GM18907 (cell line): ENCODE measurements at regions not wholly inside any gene's neighbourhood (a gene's known extent, or its start where the extent isn't known, plus 50 kb on each side); places are given as distances from the start of the nearest gene placed in this dataset.
"Not testable (repeated sequence)": the region's sequence is repeated elsewhere in the genome, so short reads cannot be mapped to it uniquely, and the experiment has no call there.

Experiments used
- ATAC-seq: cut with Tn5 transposase; IDR thresholded peaks from one replicate; pipeline ENCODE4 v1.9.1; 2021; ENCODE audit warnings: mild to moderate bottlenecking, moderate library complexity; ENCODE audit not compliant: unreplicated experiment

DNA sequence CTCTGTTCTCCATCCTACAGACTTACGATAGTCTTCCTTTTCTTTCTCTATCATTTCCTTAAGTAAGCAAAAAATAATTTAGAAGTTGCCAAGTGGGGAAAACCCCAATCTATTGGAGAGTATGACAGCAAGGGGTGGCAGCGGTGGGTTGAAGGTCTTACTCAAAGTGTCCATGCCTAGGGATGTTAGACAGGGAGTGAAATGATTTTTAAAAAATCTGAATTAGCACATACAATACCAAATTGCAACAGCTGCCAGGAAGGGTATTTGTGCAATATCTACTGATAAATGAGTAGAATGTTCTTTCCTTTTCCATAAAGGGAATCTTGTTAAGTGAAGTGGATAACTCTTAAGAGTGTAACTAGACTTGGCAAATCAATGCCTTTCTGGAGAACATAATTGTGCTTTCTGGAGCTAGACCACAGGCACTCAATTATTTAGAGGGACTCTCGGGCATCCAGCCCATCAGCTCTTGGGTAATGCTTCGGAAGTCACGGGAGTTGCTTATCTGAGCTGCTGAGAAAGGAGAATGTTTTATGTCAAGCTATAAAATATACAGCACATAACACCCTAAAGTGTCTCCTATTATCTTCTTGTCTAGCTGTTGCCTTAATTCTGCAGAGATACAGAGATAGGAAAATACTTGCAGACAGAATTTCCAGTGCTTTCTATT is 151.5 kb downstream of the KCNJ2 start:
- ATAC-seq: no peak

DNA sequence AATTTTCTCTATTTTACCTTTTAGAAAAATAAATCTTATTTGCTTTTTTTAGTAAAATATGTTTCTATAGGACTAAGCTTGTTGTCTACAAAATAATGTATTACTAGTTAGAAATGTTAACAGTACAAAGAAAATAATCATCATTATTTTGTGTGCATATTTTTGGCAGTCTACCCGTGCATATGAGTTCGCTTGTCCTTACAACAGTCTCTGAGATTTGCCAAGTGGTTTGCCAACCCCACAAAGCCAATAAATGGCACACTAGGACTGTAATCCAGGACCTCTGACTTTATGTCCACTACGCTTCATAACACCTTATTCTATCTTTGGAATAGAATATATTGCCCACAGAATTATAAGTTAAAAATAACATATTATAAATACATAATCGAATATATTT is 152.0 kb downstream of the KCNJ2 start:
- ATAC-seq: no peak

DNA sequence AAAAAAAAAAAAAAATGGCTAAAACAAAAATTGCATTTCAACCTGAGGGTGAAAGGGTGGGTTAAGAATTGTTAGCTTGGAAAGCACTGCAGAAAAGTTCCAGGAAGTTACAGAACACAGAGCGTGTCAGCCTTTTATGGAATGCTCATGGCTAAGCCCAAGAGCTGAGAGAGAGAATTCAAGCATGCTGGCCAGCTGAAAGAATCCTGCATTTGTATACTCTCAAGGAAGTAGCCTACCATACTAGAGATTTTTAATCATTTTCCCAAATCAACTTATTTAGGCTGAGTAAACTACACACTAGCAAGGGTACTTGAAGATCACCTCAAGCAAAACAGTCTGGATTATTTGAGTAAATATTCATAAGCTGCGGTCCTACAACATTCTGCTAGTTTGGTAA is 153.9 kb downstream of the KCNJ2 start:
- no peak for ATAC-seq

DNA sequence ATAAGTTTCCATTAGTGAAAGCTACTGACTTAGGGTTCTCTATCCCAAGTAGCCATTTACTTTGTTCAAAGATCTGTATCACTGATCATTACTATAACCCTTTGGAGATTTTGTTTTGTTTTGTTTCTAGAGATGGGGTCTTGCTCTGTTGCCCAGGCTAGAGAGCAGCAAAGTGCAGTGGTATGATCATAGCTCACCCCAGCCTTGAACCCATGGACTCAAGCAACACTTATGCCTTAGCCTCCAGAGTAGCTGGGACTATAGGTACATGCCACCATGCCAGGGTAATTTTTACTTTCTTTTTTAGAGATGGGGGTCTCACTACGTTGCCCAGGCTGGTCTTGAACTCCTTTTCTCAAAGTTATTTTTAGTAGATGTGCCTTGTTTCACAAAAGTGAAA is 154.7 kb downstream of the KCNJ2 start:
- ATAC-seq: no peak

DNA sequence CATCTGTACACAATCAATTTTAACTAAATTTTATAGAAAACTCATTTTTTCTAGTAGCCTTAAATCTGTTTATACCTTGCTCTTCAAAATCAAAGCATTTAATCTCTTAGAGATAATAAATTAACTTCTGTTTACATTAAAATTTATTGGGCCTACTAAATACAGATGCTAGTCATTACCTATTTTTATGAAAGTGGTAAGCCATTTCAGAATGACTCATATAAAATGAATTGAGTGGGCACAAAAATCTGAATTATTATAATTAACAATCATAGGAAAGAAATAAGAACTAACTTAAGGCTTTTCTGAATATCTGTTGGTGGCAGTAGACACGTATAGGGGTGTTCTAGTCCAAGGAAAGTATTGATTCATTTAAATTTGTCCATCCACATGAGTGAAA is 157.9 kb downstream of the KCNJ2 start:
- ATAC-seq: no peak

DNA sequence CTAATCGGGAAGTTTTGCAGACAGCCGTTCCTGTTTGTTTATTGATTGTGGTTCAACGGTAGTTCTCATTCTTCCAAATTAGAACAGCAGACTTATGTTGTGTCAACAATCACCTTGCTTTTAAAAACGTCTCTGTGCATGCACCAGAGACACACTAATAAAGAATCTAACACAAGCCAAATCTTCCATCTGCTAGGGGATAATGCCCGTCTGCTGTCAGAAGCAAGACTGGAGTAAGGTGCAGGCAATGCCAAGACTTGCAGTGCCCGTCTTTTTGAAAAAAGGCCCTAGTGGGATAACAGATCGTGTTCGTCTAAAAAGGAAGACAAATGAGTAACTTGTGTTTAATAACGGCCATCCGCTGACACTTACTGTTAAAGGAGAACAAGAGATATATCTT is 158.4 kb downstream of the KCNJ2 start:
- no peak for ATAC-seq

DNA sequence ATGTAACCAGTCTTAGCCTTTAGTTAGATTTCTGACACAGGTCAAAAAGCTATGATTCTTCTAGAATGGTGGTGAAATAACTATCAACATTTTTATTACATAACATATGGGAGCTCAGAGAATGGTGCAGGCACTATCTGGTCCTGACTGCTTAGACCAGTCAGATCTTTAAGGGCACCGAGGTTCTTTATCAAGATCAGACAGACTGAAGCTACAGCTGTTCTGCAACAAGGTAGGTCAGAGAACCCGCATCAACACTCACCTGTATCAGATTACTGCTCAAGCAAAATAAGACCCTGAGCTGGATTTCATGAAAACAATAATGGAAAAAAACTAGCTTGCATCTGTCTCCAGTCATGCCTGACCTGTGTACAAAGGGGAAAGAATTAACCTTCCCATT is 160.4 kb downstream of the KCNJ2 start:
- ATAC-seq: no peak

DNA sequence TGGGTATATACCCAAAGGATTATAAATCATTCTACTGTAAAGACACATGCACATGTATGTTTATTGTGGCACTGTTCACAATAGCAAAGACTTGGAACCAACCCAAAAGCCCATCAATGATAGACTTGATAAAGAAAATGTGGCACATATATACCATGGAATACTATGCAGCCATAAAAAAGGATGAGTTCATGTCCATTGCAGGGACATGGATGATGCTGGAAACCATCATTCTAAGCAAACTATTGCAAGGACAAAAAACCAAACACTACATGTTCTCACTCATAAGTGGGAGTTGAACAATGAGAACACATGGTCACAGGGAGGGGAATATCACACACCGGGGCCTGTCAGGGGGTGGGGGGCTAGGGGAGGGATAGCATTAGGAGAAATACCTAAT is 161.7 kb downstream of the KCNJ2 start:
- ATAC-seq: not testable (repeated sequence)

DNA sequence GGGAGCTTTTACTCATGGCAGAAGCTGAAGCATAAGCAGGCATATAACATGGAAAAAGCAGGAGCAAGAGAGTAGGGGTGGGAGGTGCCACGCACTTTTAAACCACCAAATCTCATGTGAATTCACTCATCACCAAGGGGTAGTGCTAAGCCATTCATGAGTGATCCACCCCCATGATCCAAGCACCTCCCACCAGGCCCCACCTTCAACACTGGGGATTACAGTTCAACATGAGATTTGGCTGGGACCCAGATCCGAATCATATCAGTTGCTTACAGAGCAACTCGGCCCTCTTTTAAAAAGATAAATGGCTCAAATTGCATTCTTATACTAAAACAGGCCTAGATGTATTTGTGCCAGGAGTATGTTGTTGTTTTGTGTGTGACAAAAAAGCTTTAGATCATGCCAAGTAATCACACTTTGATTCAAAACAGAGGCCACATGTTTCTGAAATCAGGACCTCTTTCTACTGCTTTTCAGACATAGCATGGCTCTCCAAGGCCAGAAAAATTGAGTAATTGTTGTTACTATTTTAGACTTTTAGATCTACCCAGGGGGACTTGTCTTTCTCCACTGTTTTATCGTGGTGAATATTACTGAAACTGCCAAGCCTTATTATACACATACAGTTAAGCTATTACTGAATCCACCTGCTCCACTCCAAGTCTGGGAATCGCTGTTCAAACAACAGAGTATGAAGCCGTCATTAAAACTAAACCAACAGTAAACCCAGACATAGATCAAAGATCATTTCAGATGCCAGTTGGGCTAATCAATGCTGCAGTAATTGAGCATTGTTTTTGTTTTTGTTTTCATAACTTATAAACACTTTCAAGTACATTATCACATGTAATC is 163.3 kb downstream of the KCNJ2 start:
- ATAC-seq: no peak

DNA sequence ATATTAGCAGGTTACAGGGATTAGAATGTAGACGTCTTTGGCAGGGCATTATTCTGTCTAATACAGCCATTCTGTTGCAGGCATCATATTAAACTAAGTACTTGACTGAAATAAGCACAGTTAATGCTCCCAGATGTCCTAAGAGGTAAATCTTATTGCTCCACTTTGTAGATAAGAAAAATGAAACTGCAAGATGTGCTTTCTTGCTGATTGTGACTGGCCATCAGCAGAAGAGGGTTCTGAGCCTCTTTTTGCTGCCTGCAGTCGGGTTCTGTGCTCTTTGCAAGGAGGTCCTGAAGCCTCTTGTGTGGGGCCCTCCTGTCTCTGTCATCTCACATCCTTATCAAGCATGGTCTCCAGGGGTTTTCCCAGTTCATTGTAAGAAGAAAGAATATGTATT is 167.1 kb downstream of the KCNJ2 start:
- ATAC-seq: no peak

DNA sequence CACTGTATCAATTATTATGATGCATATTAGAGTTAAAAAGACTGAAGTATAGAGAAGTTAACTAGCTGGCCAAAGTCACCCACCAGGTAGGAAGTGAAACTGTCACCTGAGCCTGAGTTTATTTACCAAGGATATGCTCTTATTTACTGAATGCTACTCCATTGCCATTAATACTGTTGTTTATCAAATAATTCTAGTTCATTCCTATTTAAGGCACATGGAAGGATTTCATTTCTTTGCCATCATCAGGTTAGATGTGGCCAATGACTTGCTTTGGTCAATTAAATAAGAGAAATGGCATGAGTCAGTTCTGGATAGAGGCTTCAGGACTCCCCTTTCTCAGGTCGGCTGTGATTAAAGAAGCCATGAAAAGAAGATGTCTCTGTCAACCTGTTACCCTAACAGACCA is 169.6 kb downstream of the KCNJ2 start:
- ATAC-seq: peak; percentile 51

DNA sequence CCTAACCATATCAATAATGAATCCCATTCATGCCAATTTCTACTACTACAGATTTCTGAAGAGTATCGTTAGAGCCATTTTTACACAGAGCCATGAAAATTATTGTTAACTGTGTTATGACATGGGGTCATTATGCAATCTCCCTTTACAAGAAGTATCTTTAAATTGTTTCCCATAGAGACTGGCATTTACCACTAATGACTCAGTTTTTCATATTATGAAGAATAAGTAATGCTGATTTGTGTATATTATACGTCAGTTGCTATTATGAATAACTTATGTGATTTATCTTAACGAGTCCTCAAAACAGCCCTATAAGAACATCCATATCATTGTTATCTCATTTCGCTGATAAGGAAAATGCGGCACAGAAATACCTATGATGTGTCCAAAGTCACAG is 173.8 kb downstream of the KCNJ2 start:
- ATAC-seq: no peak

DNA sequence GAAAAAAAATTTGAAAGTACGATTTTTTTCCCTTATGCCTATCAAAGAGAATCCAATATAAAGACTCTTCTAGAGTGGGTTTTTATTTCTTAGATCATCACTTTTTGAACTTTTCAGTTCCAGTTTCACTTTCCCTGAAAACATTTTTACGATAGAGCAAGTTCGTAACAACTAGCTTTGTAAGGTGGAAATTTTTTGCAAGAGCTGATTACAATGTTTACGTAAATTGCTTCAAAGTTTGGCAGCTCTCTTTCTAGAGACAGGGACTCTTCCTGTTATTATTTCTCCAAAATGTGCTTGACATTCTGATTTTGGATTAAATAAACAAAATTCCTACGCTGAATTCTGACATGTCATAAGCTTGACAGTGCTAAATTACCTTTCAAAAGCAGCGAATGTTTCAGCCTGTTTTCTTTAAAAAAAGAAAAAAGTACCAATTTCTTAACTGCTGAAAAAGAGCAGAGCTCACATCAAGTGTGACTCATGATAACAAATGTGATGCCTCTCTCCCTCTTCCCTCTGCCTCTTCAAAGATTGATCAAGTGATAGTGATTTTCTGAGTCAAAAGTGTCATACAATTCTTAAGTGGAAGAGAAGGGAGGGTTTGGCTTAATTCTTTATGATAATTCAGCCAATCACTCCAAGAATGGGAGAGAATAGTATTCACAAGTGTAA is 175.2 kb downstream of the KCNJ2 start:
- no peak for ATAC-seq

DNA sequence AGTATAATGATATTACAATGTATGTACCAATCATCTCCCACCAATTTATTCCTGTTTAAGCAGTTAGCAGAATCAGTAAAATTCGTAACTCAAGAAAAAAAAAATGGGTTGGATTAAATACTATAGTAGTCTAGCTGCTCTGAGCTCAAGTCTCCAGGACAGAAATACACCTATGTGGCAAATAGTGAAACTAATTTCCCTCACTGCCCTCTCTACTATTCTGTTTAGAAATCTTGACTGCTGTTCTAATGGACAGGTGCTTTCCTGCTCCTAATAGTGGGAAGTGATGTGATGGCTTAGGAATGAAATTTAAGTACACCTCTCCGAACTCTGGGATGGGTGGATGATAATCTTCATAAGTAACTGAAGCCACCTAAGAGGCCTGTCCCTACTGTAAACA is 175.7 kb downstream of the KCNJ2 start:
- no peak for ATAC-seq

DNA sequence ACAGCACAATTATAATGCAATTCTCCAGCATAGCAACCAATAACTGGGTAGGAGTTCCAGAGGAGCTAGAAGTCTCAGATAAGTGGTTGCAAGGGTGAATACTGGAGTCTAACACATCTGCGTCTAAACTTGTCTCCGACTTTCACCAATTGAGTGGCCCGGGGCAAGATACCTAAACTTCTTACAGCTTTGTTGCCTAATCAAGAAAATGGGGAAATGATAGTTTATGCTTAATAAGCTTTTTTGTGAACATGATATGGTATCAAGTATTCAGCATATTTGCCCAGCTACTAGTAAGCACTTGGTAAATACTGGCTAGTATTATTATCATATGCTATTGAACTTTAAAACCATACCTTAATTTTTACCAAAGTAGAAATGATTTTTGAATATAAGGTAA is 183.5 kb downstream of the KCNJ2 start:
- no peak for ATAC-seq

DNA sequence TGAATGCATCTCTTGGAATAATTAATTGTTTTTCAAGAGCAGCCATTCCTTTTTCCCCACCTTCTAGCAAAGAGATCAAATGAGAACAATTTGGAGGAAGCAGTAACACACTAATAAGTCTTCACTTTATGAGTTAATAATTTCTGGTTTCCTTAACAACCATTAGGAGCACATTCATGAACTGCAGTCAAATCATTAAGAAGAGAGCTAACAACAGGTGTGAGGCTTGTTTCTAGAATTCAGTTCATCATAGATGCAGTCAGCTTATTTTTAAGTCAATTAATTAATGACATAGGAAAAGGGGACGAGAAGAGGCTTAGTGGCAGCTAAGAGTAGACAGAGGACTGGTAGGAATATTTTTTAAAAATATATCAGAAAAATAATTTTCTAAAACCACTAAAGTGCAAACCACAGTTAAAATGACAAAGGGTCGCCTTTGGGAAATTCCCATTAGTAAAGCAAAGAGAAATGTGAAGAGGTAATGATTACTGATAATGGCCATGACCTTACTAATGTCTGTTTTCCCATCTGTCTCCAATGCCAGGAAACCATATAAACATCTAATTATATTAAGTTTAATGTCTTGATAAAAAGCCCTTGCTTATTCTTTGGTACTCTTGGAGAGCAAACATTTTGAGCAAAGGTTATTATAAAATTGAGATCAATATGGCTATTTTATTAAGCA is 184.2 kb downstream of the KCNJ2 start:
- peak; percentile 90 for ATAC-seq

DNA sequence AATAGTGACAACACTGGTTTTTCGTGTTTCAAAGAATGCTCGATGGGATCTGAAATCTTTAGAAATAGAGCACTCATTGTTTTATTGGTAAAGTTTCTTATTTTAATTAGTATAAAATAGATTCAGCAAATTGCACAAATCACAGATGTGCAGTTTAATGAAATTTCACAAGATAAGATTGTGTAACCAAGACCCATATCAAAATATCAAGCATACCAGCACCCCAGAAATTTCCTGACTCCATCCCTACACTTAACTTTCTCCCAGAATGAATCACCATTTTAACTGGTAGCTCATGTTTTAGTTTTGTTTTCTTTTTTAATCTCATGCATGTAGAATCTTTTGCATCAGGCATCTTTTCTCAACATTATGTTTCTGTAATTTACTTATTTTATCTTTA is 185.9 kb downstream of the KCNJ2 start:
- ATAC-seq: no peak

DNA sequence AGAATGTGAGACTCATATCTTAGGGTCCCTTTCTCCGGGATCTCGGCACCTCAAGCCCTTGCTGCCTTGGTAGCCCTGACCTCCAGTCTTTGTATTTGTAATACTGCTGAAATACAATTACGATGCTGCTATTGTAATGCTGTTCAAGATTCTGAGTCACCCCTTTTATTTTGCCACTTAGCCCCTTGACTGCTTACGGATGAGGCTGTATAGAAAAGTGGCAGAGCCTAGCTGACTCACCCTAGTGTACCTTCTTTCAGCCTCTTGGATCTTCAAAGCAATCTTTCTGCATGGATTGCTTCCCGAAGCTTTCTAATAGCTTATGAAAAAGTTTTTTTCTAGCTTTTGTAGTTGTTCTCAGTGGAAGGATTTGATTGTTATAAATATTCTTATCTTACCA is 187.9 kb downstream of the KCNJ2 start:
- no peak for ATAC-seq

DNA sequence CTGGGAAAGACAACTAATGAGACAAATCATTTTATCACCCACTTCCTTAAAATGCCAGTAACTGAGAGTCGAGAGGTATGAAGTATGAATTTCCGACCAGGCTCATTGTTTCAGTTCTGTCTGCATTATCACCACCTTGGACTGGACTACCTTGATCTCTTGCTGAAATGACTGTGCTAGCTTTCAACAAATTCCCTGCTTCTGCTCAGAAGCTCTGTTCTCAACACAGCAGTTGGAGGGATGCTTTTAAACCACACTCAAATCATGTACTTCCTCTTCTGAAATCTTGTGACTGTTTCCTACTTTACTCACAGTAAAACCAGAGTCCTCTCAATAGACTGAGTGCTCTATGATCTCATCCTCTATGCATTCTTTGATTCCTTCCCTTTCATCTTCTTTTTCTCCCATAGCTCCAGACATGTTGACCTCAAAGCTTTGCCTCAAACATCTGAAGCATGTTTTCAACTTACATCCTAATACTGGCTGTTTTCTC is 195.8 kb downstream of the KCNJ2 start:
- ATAC-seq: peak; percentile 99

DNA sequence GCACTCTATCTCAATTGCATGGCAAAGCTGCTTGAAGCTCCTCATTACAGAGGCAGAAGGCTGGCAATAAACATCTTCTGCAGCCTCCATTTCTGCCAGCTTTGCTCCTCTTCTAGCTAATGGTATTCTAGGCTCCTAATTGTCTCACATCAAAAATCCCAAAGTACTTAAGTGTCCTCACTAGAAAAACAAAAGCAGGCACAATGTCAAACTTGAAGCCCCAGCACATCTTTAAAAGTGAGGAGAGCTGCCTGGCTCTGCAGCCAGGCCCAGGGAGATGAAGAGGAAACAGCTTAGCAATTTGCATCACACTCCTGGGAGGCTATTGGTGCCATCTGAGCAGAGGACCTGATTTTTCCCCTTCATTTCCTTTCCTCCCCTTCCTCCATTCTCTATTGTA is 197.1 kb downstream of the KCNJ2 start:
- no peak for ATAC-seq

DNA sequence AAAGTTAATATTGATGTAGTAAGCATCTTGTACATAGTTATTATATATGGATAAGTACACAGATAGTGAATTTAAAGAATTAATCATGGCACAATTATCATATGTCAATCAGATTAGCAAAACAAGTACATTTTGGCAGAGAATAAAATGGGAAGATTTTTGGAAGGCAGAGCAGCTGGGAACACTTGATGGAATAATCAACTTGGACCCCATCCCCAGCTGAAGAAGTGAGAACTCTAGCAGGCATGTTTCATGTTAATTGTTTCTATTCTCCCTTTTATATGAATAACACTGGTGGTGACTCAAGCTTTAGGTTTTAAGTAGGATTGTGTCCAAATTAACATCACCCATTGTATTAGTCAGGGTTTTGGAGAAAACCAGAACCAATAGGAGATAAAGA is 198.7 kb downstream of the KCNJ2 start:
- ATAC-seq: no peak
